K562 (cell line): ENCODE measurements at regions not wholly inside any gene's neighbourhood (a gene's known extent, or its start where the extent isn't known, plus 50 kb on each side); places are given as distances from the start of the nearest gene placed in this dataset.
A peak's percentile ranks its signal among the peaks of the same experiment; 100 is the strongest.

Source experiments
- ATAC-seq: fragments of 200-7000 bp; cut with Tn5 transposase; 3 replicates; pipeline ENCODE4 v1.9.1; 2020; ENCODE audit warnings: moderate library complexity
- BruUV-seq: library from RNA; stranded (reverse); fragments of 400-500 nt; replicated peaks from 2 replicates; lab custom pipeline; 2021; lab: Mats Ljungman, UMichigan
- CTCF ChIA-PET: fragments of 300-600 bp; formaldehyde crosslinking; extraction: SDS; loops from one replicate; lab custom pipeline; 2021; ENCODE audit warnings: low intra/inter-chr PET ratio; lab: Yijun Ruan, JAX
- POLR2A ChIA-PET: fragments of 300-600, 350-650 bp; sonication (Branson Sonifier 250); formaldehyde crosslinking; extraction: SDS; loops from one replicate; lab custom pipeline; 2021; ENCODE audit warnings: antibody characterized with exemption, inconsistent platforms; lab: Yijun Ruan, JAX
- DNase-seq, 4 experiments: peaks; one replicate each; pipeline versions ENCODE4 v3.0.0 to v3.0.0-alpha.2; 2011 to 2018; ENCODE audit warnings: low spot score in 3 of 4, mixed read lengths in 3 of 4; ENCODE audit errors: extremely low read depth in 1 of 4
- FAIRE-seq: peaks from 2 replicates; lab custom pipeline; 2011; peaks lifted over from hg19 to GRCh38; lab: Jason Lieb, UNC
- H2AFZ ChIP-seq: 2 replicates; pipeline ENCODE4 v1.6.0; 2011; ENCODE audit warnings: low read depth, low read length, control low read depth, inconsistent platforms
- H3K27ac ChIP-seq: fragments of 200-600 bp; 3 replicates; pipeline ENCODE4 v1.8.0; 2011; ENCODE audit warnings: low read depth, mild to moderate bottlenecking, control low read depth, inconsistent platforms, low read length, moderate library complexity, mixed read lengths; ENCODE audit errors: extremely low read depth
- H3K27me3 ChIP-seq, 2 experiments: fragments of 300-600 bp in 1 of 2; 2 replicates in 1 of 2; 3 replicates in 1 of 2; pipeline versions ENCODE4 v1.6.0 to v1.8.0; 2011; ENCODE audit warnings: inconsistent platforms in 2 of 2, low read length in 2 of 2, mild to moderate bottlenecking in 1 of 2, mixed read lengths in 1 of 2, moderate library complexity in 1 of 2; ENCODE audit not compliant: control insufficient read depth in 2 of 2, insufficient read depth in 2 of 2
- H3K36me3 ChIP-seq: fragments of 300-600 bp; 3 replicates; pipeline ENCODE4 v1.8.0; 2011; ENCODE audit warnings: mild to moderate bottlenecking, low read length, inconsistent platforms; ENCODE audit not compliant: control insufficient read depth, insufficient read depth
- H3K4me1 ChIP-seq, 2 experiments: fragments of 200-600 bp in 1 of 2; replicated peaks in 1 of 2; 2 replicates in 1 of 2; 3 replicates in 1 of 2; pipeline versions ENCODE4 v1.5.1 to v1.8.0; 2011; ENCODE audit warnings: inconsistent platforms in 2 of 2, low read length in 2 of 2, mild to moderate bottlenecking in 1 of 2, mixed read lengths in 1 of 2, moderate library complexity in 1 of 2; ENCODE audit not compliant: control insufficient read depth in 2 of 2, insufficient read depth in 2 of 2
- H3K4me2 ChIP-seq: 2 replicates; pipeline ENCODE4 v1.6.1; 2011; ENCODE audit warnings: low read length, control low read depth, inconsistent platforms, mixed read lengths; ENCODE audit not compliant: insufficient read depth
- H3K4me3 ChIP-seq: fragments of 200-600 bp; sonication (generic), shearing (Covaris generic); 2 replicates; pipeline ENCODE4 v1.5.1; 2016; ENCODE audit warnings: control low read depth, inconsistent platforms
- H3K79me2 ChIP-seq: fragments of 200-600 bp; 3 replicates; pipeline ENCODE4 v1.8.0; 2011; ENCODE audit warnings: low read length, inconsistent platforms; ENCODE audit not compliant: control insufficient read depth, insufficient read depth
- H3K9ac ChIP-seq, 2 experiments: 2 replicates each; pipeline versions ENCODE4 v1.6.0 to v1.6.1; 2011; ENCODE audit warnings: low read depth in 2 of 2, low read length in 2 of 2, control low read depth in 1 of 2, inconsistent platforms in 1 of 2, mild to moderate bottlenecking in 1 of 2, mixed read lengths in 1 of 2; ENCODE audit not compliant: insufficient read depth in 1 of 2
- H3K9me1 ChIP-seq: one replicate; pipeline ENCODE4 v1.6.0; 2011; ENCODE audit warnings: inconsistent platforms, mild to moderate bottlenecking, low read length, moderate library complexity; ENCODE audit not compliant: control insufficient read depth, insufficient read depth
- H3K9me3 ChIP-seq: replicated peaks from 2 replicates; pipeline ENCODE4 v1.5.1; 2011; ENCODE audit warnings: low read depth, low read length, inconsistent platforms; ENCODE audit not compliant: control insufficient read depth, insufficient read depth
- H4K20me1 ChIP-seq: replicated peaks from 2 replicates; pipeline ENCODE4 v1.6.1; 2011; ENCODE audit warnings: low read length, inconsistent platforms, mixed read lengths; ENCODE audit not compliant: control insufficient read depth, insufficient read depth
- FOXO4 ChIP-seq: fragments of 450-650 bp; formaldehyde crosslinking; IDR thresholded peaks from 2 replicates; pipeline ENCODE4 v1.4.0; 2020; ENCODE audit warnings: mild to moderate bottlenecking, moderate library complexity
- KDM2B ChIP-seq: fragments of 250-450 bp; sonication (Bioruptor Pico); IDR thresholded peaks from 2 replicates; pipeline ENCODE4 v1.8.0; 2021; ENCODE audit warnings: mild to moderate bottlenecking, moderate library complexity
- NKRF ChIP-seq: fragments of 450-650 bp; IDR thresholded peaks from 2 replicates; pipeline ENCODE4 v1.6.1; 2016; ENCODE audit warnings: borderline replicate concordance
- NONO ChIP-seq, 2 experiments: fragments of 200-400 bp in 1 of 2; fragments of 450-650 bp in 1 of 2; formaldehyde crosslinking in 1 of 2; IDR thresholded peaks; 2 replicates each; pipeline ENCODE4 v1.6.1; 2017; ENCODE audit warnings: low read depth in 2 of 2, mild to moderate bottlenecking in 2 of 2, moderate library complexity in 2 of 2, low read length in 1 of 2
- SAFB2 ChIP-seq: fragments of 200-400 bp; formaldehyde crosslinking; IDR thresholded peaks from 2 replicates; pipeline ENCODE4 v1.6.1; 2018; ENCODE audit warnings: borderline replicate concordance, low read length, low read depth, moderate library complexity; ENCODE audit not compliant: severe bottlenecking
- SMAD3 ChIP-seq: fragments of 450-650 bp; formaldehyde crosslinking; conservative IDR thresholded peaks from 2 replicates; pipeline ENCODE4 v1.4.0; 2020; ENCODE audit warnings: mild to moderate bottlenecking
- SRF ChIP-seq, 2 experiments: fragments of 250-450, 450-650 bp in 1 of 2; sonication (Bioruptor Pico) in 1 of 2; sonication (generic) in 1 of 2; formaldehyde crosslinking; IDR thresholded peaks; 2 replicates each; pipeline versions ENCODE4 v1.5.0 to v1.5.1; 2020 to 2022; ENCODE audit warnings: mild to moderate bottlenecking in 1 of 2, missing genetic modification reagents in 1 of 2
- ZNF589 ChIP-seq: fragments of 200-800 bp; sonication (Bioruptor generic); IDR thresholded peaks from 2 replicates; pipeline ENCODE4 v1.6.1; 2016; ENCODE audit warnings: low read depth, missing genetic modification characterization, missing compliant biosample characterization
- ZNF668 ChIP-seq: fragments of 250-450 bp; sonication (Bioruptor Pico); IDR thresholded peaks from 2 replicates; pipeline ENCODE4 v1.8.0; 2022; ENCODE audit warnings: mild to moderate bottlenecking, inconsistent platforms
- ZNF717 ChIP-seq: fragments of 250-450 bp; sonication (Bioruptor Pico); IDR thresholded peaks from 2 replicates; pipeline ENCODE4 v1.5.0; 2021
- in situ Hi-C: fragments of 300-500 bp; cut with MboI; formaldehyde crosslinking; loops from 4 replicates; pipeline ENCODE4 v1.15.0; 2018; ENCODE audit warnings: inconsistent platforms, mixed read lengths
- intact Hi-C: fragments of 100-400 bp; cut with micrococcal nuclease; formaldehyde crosslinking; loops from 2 replicates; pipeline ENCODE4 v1.14.2; 2022
- TF ChIP-seq, protein P1 (sequence below): sonication (generic); formaldehyde crosslinking; IDR thresholded peaks from 2 replicates; pipeline ENCODE4 v1.8.1; 2023; ENCODE audit warnings: mild to moderate bottlenecking, missing genetic modification reagents
- TF ChIP-seq, protein P2 (sequence below), 3 experiments: fragments of 200-800 bp in 1 of 3; fragments of 250-450 bp in 1 of 3; fragments of 450-650 bp in 1 of 3; sonication (Bioruptor Pico) in 1 of 3; sonication (Bioruptor generic) in 1 of 3; formaldehyde crosslinking in 1 of 3; IDR thresholded peaks; 2 replicates each; pipeline versions ENCODE4 v1.6.1 to v1.8.0; 2016 to 2022; ENCODE audit warnings: mild to moderate bottlenecking in 2 of 3, missing genetic modification characterization in 2 of 3, missing compliant biosample characterization in 1 of 3, moderate library complexity in 1 of 3

DNA sequence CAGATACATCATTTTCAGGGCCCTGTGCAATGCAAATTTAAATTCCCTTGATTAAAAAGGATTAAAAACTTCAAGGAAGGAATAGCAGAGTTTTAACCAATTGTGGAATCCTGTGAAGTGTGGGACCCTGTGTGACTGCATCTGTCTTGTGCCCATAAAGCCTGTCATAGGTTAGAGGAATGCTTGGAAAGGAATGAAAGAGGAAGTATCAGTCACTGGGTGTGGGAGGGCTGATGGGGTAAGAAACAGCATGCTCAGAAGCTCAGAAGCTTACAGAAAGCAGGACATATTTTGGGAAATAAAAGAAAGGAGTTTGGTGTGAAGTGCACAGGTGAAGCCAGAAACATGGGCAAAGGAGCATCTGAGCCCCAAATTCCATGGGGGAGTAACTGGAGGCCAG, 150.8 kb upstream of the ETV3 start:
- ChIA-PET CTCF (no interaction called here), POLR2A (interaction anchor here (0.6 to 1.0 kb wide), 2 partner anchors 9 to 347 kb away, joined by 3 to 5 read pairs; no protein-coding TSS in a partner anchor)
- peaks cover 0 to 10% of the 10 kb centered on the region in 2 experiments; a peak in 3 of 5 replicates for H3K27me3 ChIP-seq
- TF ChIP-seq ZNF589: no peak
- TF ChIP-seq SMAD3 (CRISPR knock-in tag): no peak
- TF ChIP-seq SRF (CRISPR knock-in tag; IDR thresholded peaks at IDR 0.05): no peak
- no peak for TF ChIP-seq FOXO4 (CRISPR knock-in tag)
- no peak for TF ChIP-seq ZNF717 (CRISPR knock-in tag)
- TF ChIP-seq SAFB2: no peak
- no peak for TF ChIP-seq KDM2B (CRISPR knock-in tag)
- TF ChIP-seq, protein P1, sequence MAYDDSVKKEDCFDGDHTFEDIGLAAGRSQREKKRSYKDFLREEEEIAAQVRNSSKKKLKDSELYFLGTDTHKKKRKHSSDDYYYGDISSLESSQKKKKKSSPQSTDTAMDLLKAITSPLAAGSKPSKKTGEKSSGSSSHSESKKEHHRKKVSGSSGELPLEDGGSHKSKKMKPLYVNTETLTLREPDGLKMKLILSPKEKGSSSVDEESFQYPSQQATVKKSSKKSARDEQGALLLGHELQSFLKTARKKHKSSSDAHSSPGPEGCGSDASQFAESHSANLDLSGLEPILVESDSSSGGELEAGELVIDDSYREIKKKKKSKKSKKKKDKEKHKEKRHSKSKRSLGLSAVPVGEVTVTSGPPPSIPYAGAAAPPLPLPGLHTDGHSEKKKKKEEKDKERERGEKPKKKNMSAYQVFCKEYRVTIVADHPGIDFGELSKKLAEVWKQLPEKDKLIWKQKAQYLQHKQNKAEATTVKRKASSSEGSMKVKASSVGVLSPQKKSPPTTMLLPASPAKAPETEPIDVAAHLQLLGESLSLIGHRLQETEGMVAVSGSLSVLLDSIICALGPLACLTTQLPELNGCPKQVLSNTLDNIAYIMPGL (CRISPR knock-in tag): no peak
- no peak for TF ChIP-seq NKRF
- TF ChIP-seq NONO (IDR thresholded peaks at IDR 0.05; ENCODE audit: low read depth in 2 of 2, low read length in 1 of 2): no peak
- TF ChIP-seq, protein P2, sequence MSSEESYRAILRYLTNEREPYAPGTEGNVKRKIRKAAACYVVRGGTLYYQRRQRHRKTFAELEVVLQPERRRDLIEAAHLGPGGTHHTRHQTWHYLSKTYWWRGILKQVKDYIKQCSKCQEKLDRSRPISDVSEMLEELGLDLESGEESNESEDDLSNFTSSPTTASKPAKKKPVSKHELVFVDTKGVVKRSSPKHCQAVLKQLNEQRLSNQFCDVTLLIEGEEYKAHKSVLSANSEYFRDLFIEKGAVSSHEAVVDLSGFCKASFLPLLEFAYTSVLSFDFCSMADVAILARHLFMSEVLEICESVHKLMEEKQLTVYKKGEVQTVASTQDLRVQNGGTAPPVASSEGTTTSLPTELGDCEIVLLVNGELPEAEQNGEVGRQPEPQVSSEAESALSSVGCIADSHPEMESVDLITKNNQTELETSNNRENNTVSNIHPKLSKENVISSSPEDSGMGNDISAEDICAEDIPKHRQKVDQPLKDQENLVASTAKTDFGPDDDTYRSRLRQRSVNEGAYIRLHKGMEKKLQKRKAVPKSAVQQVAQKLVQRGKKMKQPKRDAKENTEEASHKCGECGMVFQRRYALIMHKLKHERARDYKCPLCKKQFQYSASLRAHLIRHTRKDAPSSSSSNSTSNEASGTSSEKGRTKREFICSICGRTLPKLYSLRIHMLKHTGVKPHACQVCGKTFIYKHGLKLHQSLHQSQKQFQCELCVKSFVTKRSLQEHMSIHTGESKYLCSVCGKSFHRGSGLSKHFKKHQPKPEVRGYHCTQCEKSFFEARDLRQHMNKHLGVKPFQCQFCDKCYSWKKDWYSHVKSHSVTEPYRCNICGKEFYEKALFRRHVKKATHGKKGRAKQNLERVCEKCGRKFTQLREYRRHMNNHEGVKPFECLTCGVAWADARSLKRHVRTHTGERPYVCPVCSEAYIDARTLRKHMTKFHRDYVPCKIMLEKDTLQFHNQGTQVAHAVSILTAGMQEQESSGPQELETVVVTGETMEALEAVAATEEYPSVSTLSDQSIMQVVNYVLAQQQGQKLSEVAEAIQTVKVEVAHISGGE (CRISPR knock-in tag; IDR thresholded peaks at IDR 0.05): no peak
- TF ChIP-seq ZNF668: no peak

More for the DNA sequence above, 150.8 kb upstream of the ETV3 start:
- peak in 1 of 4 experiments; percentile 26 for DNase-seq
- Histone ChIP-seq H4K20me1 (no peaks in the 10 kb centered on the region), H3K9me3 (no peaks in the 10 kb centered on the region), H3K4me3 (no peak overlapping the region), H3K79me2 (no peaks in the 10 kb centered on the region), H3K4me2 (no peak overlapping the region), H3K9me1 (no peaks in the 10 kb centered on the region), H3K9ac (no peak overlapping the region), H2AFZ (peak overlapping the region; percentile 63; the same call in 1 of the 2 replicates), H3K4me1 (peaks cover 0 to 9% of the 10 kb centered on the region in 2 experiments; a peak in 3 of 5 replicates), H3K27ac (no peak overlapping the region), H3K36me3 (no peaks in the 10 kb centered on the region; the same call in 2 of the 3 replicates)
- ATAC-seq: no peak
- in situ Hi-C loops (no loop called here), intact Hi-C loops (no loop called here)
- no TSS peak for BruUV-seq
- no peak for FAIRE-seq
